ENCODE measurements at regions not wholly inside any gene's neighbourhood (a gene's known extent, or its start where the extent isn't known, plus 50 kb on each side); places are given as distances from the start of the nearest gene placed in this dataset.

DNA sequence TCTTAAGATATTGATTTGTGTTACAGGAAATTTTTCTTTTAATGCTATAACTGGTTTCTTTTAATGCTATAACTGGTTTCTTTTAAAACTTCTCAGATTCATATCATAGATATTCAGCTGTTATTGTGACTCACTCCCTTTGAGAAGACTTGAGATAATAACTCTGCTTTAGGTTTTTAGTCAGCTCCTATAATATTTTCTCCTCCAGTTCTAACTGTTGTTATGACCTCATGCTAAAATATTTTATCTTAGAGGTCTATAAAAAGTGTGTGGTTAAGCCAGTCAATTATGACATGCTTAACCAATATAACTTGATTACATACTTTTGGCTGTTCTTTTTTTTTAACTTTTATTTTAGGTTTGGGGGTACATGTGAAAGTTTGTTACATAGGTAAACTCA lies 280.2 kb downstream of the PTGER3 start:
- ATAC-seq (no peak), DNase-seq (no peak)
- Histone ChIP-seq H3K36me3 (no peaks in the 10 kb centered on the region), H3K27ac (no peak overlapping the region), H3K4me3 (no peak overlapping the region), H3K9me3 (peaks cover 0 to 28% (median 0%) of the 10 kb centered on the region in 11 donors), H3K27me3 (no peaks in the 10 kb centered on the region), H3K4me1 (no peaks in the 10 kb centered on the region)
- intact Hi-C loops (cut with DNase I): no loop called here
- TF ChIP-seq, protein P1, sequence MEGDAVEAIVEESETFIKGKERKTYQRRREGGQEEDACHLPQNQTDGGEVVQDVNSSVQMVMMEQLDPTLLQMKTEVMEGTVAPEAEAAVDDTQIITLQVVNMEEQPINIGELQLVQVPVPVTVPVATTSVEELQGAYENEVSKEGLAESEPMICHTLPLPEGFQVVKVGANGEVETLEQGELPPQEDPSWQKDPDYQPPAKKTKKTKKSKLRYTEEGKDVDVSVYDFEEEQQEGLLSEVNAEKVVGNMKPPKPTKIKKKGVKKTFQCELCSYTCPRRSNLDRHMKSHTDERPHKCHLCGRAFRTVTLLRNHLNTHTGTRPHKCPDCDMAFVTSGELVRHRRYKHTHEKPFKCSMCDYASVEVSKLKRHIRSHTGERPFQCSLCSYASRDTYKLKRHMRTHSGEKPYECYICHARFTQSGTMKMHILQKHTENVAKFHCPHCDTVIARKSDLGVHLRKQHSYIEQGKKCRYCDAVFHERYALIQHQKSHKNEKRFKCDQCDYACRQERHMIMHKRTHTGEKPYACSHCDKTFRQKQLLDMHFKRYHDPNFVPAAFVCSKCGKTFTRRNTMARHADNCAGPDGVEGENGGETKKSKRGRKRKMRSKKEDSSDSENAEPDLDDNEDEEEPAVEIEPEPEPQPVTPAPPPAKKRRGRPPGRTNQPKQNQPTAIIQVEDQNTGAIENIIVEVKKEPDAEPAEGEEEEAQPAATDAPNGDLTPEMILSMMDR (IDR thresholded peaks at IDR 0.05): no peak

DNA sequence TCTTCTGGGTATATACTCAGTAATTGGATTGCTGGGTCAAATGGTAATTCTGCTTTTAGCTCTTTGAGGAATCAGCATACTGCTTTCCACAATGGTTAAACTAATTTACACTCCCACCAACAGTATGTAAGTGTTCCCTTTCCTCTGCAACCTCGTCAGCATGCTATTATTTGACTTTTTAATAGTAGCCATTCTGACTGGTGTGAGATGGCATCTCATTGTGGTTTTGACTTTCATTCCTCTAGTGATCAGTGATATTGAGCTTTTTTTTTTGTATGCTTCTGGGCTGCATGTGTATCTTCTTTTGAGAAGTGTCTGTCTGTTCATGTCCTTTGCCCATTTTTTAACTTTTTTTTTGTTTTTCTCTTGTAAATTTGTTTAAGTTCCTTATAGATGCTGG lies 279.4 kb downstream of the PTGER3 start:
- Histone ChIP-seq H3K36me3 (no peaks in the 10 kb centered on the region), H3K27me3 (no peaks in the 10 kb centered on the region), H3K9me3 (peaks cover 0 to 34% (median 3%) of the 10 kb centered on the region in 11 donors), H3K4me1 (no peaks in the 10 kb centered on the region), H3K27ac (no peak overlapping the region), H3K4me3 (no peak overlapping the region)
- WGBS, 2 donors: 64 to 67% methylated on average over 1 of the region's 1 CpG
- DNase-seq (no peak), ATAC-seq (no peak)
- TF ChIP-seq, protein P1 (IDR thresholded peaks at IDR 0.05): no peak
- intact Hi-C loops (cut with DNase I): no loop called here

DNA sequence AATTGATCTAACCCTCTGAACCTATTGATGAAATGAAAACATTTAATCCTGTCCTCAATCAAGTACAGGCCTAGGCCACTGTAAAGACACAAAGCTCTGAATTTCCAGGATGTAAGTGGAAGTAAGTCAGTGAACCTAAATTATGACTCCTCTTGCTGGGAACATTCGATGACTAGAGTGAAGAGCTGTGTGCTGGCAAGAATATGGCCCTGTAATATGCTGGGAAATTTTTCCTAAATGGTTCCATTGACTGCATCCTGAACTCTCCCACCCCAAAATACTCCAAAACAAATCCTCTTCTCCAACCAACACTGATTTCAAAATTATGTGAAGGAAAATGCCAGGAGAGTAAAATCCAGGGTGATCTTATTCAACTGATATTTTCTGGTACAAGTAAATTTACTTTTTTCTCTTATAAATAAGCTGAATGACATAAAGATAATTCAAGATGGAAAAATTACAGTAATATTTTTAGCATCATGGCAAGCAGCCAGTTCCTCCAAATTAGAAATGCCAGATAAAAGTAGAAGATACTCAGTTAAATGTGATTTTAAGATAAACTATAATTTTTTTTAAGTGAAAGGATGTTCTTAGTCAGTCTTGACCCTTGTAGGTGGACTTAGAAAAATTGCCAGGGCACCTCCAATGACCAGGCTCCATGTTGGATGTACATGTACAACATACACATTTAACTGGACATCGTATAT lies 269.4 kb downstream of the PTGER3 start:
- ATAC-seq: no peak
- no peaks in the 10 kb centered on the region for H3K27me3 ChIP-seq

DNA sequence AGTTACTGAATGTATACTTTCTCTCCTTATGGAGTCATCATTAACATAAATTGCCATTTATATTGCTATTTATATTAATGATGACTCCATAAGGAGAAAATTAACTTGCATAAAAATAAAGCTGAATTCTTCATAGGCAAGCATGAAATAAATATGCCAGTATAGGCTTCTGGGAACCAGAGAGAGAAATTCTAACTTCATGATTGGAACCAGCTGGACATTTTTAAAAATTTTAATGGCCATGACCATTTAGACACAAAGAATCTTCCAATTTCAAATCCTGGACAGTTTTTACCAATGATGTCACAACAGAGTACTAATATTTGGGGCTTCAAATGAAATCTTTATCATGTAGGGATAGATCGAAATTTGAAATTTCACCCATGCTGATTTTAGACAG lies 268.7 kb downstream of the PTGER3 start:
- Histone ChIP-seq H3K27ac (no peak overlapping the region), H3K36me3 (no peaks in the 10 kb centered on the region), H3K27me3 (no peaks in the 10 kb centered on the region), H3K9me3 (no peaks in the 10 kb centered on the region), H3K4me3 (no peak overlapping the region), H3K4me1 (no peaks in the 10 kb centered on the region)
- intact Hi-C loops (cut with DNase I): no loop called here
- ATAC-seq: no peak
- WGBS, 2 donors: 81 to 85% methylated on average over 1 of the region's 1 CpG
- TF ChIP-seq, protein P1 (IDR thresholded peaks at IDR 0.05): no peak
- DNase-seq: no peak

More for the DNA sequence above, 269.4 kb downstream of the PTGER3 start:
- TF ChIP-seq, protein P1 (IDR thresholded peaks at IDR 0.05): no peak
- intact Hi-C loops (cut with DNase I): no loop called here
- DNase-seq: no peak
- Histone ChIP-seq H3K36me3 (no peaks in the 10 kb centered on the region), H3K9me3 (no peaks in the 10 kb centered on the region), H3K4me1 (no peaks in the 10 kb centered on the region), H3K4me3 (no peak overlapping the region), H3K27ac (no peak overlapping the region)
- WGBS, 2 donors: 75 to 86% methylated on average over 2 of the region's 2 CpGs
